Activated B cell treated with CpG ODN at 0.5 μM for 24 hours (primary cell): ENCODE measurements at regions not wholly inside any gene's neighbourhood (a gene's known extent, or its start where the extent isn't known, plus 50 kb on each side); places are given as distances from the start of the nearest gene placed in this dataset.

Experiments
- ATAC-seq: fragments of 200-7000 bp; cut with Tn5 transposase; one replicate; pipeline ENCODE4 v1.10.0; 2021; ENCODE audit warnings: low read depth, mild to moderate bottlenecking, moderate library complexity
- CTCF ChIA-PET: fragments of 350-600 bp; sonication (Branson Sonifier 250); formaldehyde crosslinking; loops from one replicate; lab custom pipeline; 2021; ENCODE audit warnings: antibody characterized with exemption; lab: Charles Lee
- POLR2A ChIA-PET: fragments of 350-600 bp; sonication (Branson Sonifier 250); formaldehyde crosslinking; loops from one replicate; lab custom pipeline; 2021; ENCODE audit warnings: antibody characterized with exemption; lab: Charles Lee
- DNase-seq: peaks from one replicate; pipeline ENCODE4 v3.0.0; 2022
- H3K27ac Mint-ChIP-seq: one replicate; pipeline ENCODE4 v1.8.0; 2020; ENCODE audit warnings: mixed read lengths
- H3K27me3 Mint-ChIP-seq: one replicate; pipeline ENCODE4 v1.8.0; 2021; ENCODE audit warnings: mixed read lengths
- H3K36me3 Mint-ChIP-seq: one replicate; pipeline ENCODE4 v1.8.0; 2021; ENCODE audit warnings: low read depth, mixed read lengths
- H3K4me1 Mint-ChIP-seq: one replicate; pipeline ENCODE4 v1.8.0; 2021; ENCODE audit warnings: mixed read lengths
- H3K4me3 Mint-ChIP-seq: one replicate; pipeline ENCODE4 v1.8.0; 2020; ENCODE audit warnings: mild to moderate bottlenecking, mixed read lengths
- H3K9me3 Mint-ChIP-seq: one replicate; pipeline ENCODE4 v1.8.0; 2020; ENCODE audit warnings: mixed read lengths
- intact Hi-C: fragments of 100-400 bp; cut with micrococcal nuclease; formaldehyde crosslinking; loops from one replicate; pipeline ENCODE4 v1.15.1; 2024
- TF ChIP-seq, protein P1 (sequence below): fragments of 200-600 bp; IDR thresholded peaks from one replicate; pipeline ENCODE4 v1.8.0; 2022; ENCODE audit warnings: antibody characterized with exemption, mild to moderate bottlenecking

GRCh38 chr17:31595666-31596381, 204.3 kb downstream of the RAB11FIP4 start:
- peak overlapping the region; percentile 35 for H3K4me3 Mint-ChIP-seq
- ATAC-seq (no peak), DNase-seq (no peak)
- POLR2A ChIA-PET, result interaction anchor here (0.7 to 1.2 kb wide), 3 partner anchors 14 to 501 kb away, joined by 3 to 6 read pairs (median 6); partner anchors contain the start of gene NF1
- H3K4me1 Mint-ChIP-seq, result peaks cover 38% of the 10 kb centered on the region
- peak overlapping the region; percentile 86 for H3K27ac Mint-ChIP-seq
- TF ChIP-seq, protein P1, sequence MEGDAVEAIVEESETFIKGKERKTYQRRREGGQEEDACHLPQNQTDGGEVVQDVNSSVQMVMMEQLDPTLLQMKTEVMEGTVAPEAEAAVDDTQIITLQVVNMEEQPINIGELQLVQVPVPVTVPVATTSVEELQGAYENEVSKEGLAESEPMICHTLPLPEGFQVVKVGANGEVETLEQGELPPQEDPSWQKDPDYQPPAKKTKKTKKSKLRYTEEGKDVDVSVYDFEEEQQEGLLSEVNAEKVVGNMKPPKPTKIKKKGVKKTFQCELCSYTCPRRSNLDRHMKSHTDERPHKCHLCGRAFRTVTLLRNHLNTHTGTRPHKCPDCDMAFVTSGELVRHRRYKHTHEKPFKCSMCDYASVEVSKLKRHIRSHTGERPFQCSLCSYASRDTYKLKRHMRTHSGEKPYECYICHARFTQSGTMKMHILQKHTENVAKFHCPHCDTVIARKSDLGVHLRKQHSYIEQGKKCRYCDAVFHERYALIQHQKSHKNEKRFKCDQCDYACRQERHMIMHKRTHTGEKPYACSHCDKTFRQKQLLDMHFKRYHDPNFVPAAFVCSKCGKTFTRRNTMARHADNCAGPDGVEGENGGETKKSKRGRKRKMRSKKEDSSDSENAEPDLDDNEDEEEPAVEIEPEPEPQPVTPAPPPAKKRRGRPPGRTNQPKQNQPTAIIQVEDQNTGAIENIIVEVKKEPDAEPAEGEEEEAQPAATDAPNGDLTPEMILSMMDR, result no peak
- H3K36me3 Mint-ChIP-seq, result no peaks in the 10 kb centered on the region
- intact Hi-C loops, result loop anchor here (1.0 to 2.0 kb wide), 3 partner anchors 37 to 101 kb away; no protein-coding TSS in a partner anchor
- H3K27me3 Mint-ChIP-seq, result no peaks in the 10 kb centered on the region
- CTCF ChIA-PET, result no interaction called here
- H3K9me3 Mint-ChIP-seq, result no peaks in the 10 kb centered on the region

- H3K27ac Mint-ChIP-seq, result peak overlapping the region; percentile 26
- H3K9me3 Mint-ChIP-seq, result no peaks in the 10 kb centered on the region
- TF ChIP-seq, protein P1, result no peak
- H3K36me3 Mint-ChIP-seq, result no peaks in the 10 kb centered on the region
- H3K4me1 Mint-ChIP-seq, result peaks cover 38% of the 10 kb centered on the region
- no peaks in the 10 kb centered on the region for H3K27me3 Mint-ChIP-seq
- ATAC-seq (no peak), DNase-seq (no peak)
- ChIA-PET POLR2A (no interaction called here), CTCF (no interaction called here)
- no peak overlapping the region for H3K4me3 Mint-ChIP-seq
- intact Hi-C loops, result no loop called here
These were observed 203.6 kb downstream of the RAB11FIP4 start for GRCh38 chr17:31595076-31595475.

DNA sequence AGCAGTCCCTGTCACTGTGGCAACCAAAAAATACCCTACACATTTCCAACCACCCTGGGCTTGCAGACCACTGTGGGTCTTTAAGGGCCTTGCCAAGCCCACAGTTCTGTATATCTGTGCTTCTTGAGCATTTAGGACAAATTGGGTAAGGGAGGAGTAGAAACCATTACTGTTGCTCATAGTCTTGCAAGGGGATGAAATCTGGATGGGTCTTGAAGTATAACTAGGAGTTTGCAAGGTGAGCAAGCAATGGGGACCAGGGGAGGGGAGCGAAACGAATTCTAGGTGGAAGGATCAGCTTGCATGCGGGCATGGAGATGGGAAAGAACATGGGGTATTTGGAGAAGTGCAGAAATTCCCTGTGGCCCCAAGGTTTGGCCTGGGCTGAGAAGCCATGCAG, 202.9 kb downstream of the RAB11FIP4 start:
- Mint-ChIP-seq H3K4me3 (no peak overlapping the region), H3K27ac (no peak overlapping the region), H3K27me3 (no peaks in the 10 kb centered on the region), H3K4me1 (peaks cover 38% of the 10 kb centered on the region), H3K36me3 (no peaks in the 10 kb centered on the region), H3K9me3 (no peaks in the 10 kb centered on the region)
- intact Hi-C loops, result no loop called here
- ATAC-seq, result no peak
- CTCF ChIA-PET, result no interaction called here
- DNase-seq, result no peak
- POLR2A ChIA-PET, result no interaction called here
- TF ChIP-seq, protein P1, result no peak

DNA sequence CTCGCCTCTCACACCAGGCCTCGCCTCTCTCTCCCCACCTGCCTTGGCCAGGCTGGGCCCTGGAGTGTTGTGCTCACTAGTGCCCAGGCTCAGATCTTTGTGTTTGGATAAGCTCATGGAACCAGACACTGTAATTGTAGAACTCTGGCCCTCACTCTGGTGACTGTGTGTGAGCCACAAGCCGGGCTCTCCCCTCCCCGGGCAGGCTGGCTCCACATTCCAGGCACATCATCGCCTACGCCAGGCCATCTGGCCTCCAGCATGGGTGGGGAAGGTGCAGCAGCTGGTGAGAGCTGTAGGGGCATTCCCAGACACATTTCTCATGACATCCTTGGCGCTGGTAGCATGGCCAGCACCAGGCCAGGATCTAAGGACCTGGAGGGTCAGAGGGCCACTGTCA, 202.3 kb downstream of the RAB11FIP4 start:
- intact Hi-C loops, result no loop called here
- ChIA-PET POLR2A (no interaction called here), CTCF (no interaction called here)
- no peaks in the 10 kb centered on the region for H3K27me3 Mint-ChIP-seq
- no peaks in the 10 kb centered on the region for H3K9me3 Mint-ChIP-seq
- DNase-seq (no peak), ATAC-seq (no peak)
- TF ChIP-seq, protein P1, result no peak
- H3K4me3 Mint-ChIP-seq, result no peak overlapping the region
- H3K36me3 Mint-ChIP-seq, result no peaks in the 10 kb centered on the region
- H3K27ac Mint-ChIP-seq, result no peak overlapping the region
- H3K4me1 Mint-ChIP-seq, result peaks cover 38% of the 10 kb centered on the region

DNA sequence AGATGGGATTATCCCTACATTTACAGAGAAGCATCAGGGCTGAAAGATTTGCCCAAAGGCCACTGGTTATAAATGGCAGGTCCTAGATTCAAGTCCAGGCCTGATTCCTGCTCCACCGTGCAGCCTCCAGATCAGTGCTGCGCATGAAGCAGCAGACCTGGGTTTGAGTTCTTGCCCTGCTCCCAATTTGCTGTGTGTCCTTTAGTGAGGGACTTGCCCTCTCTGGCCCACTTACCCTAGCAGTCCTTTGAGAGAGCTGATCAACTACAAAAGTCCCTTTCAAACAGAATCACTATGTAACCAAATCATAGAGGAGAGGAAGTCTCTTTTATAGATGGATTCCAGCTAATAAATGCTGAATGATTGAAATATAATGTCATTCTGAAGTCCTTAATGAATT, 200.4 kb downstream of the RAB11FIP4 start:
- POLR2A ChIA-PET, result no interaction called here
- H3K27me3 Mint-ChIP-seq, result no peaks in the 10 kb centered on the region
- no peak overlapping the region for H3K27ac Mint-ChIP-seq

More for the DNA sequence above, 200.4 kb downstream of the RAB11FIP4 start:
- H3K4me3 Mint-ChIP-seq, result no peak overlapping the region
- TF ChIP-seq, protein P1, result no peak
- no peaks in the 10 kb centered on the region for H3K36me3 Mint-ChIP-seq
- H3K9me3 Mint-ChIP-seq, result no peaks in the 10 kb centered on the region
- DNase-seq (no peak), ATAC-seq (no peak)
- H3K4me1 Mint-ChIP-seq, result peaks cover 22% of the 10 kb centered on the region
- CTCF ChIA-PET, result interaction anchor here (0.7 kb wide), 1 partner anchor 11 kb away, joined by 3 read pairs; no protein-coding TSS in a partner anchor
- intact Hi-C loops, result no loop called here
